ENCODE measurements at regions not wholly inside any gene's neighbourhood (a gene's known extent, or its start where the extent isn't known, plus 50 kb on each side); places are given as distances from the start of the nearest gene placed in this dataset.

- ATAC-seq (no peak), DNase-seq (no peak)
- Histone ChIP-seq H3K4me3 (ENCODE audit: low read length) (no peak overlapping the region), H3K4me1 (ENCODE audit: control insufficient read depth, insufficient read depth, low read length) (no peaks in the 10 kb centered on the region), H3K27ac (ENCODE audit: low read length) (no peak overlapping the region), H3K9me3 (ENCODE audit: control insufficient read depth, low read length) (no peaks in the 10 kb centered on the region), H3K27me3 (ENCODE audit: control insufficient read depth, insufficient read depth) (no peaks in the 10 kb centered on the region)
- WGBS = 60% methylated on average over 6 of the region's 6 CpGs
- intact Hi-C loops (cut with DNase I) = no loop called here
Observed at GRCh38 chr1:56148326-56149193, 430.8 kb downstream of the PLPP3 start.

- H3K27me3 ChIP-seq (ENCODE audit: control insufficient read depth, insufficient read depth) = no peaks in the 10 kb centered on the region
- intact Hi-C loops (cut with DNase I) = no loop called here
- no peak overlapping the region for H3K4me3 ChIP-seq (ENCODE audit: low read length)
- no peaks in the 10 kb centered on the region for H3K9me3 ChIP-seq (ENCODE audit: control insufficient read depth, low read length)
- WGBS = 53% methylated on average over 1 of the region's 1 CpG
- H3K27ac ChIP-seq (ENCODE audit: low read length) = no peak overlapping the region
- H3K4me1 ChIP-seq (ENCODE audit: control insufficient read depth, insufficient read depth, low read length) = no peaks in the 10 kb centered on the region
- ATAC-seq = no peak
- no peak for DNase-seq
Observed at GRCh38 chr1:56147459-56147858, 431.9 kb downstream of the PLPP3 start.

GRCh38 chr1:56147034-56147433 is 432.3 kb downstream of the PLPP3 start:
- WGBS = 50% methylated on average over 2 of the region's 2 CpGs
- no peaks in the 10 kb centered on the region for H3K27me3 ChIP-seq (ENCODE audit: control insufficient read depth, insufficient read depth)
- H3K4me3 ChIP-seq (ENCODE audit: low read length) = no peak overlapping the region
- H3K9me3 ChIP-seq (ENCODE audit: control insufficient read depth, low read length) = no peaks in the 10 kb centered on the region
- no peaks in the 10 kb centered on the region for H3K4me1 ChIP-seq (ENCODE audit: control insufficient read depth, insufficient read depth, low read length)
- DNase-seq = no peak
- intact Hi-C loops (cut with DNase I) = no loop called here
- ATAC-seq = peak in 1 of 2 donors; percentile 72
- H3K27ac ChIP-seq (ENCODE audit: low read length) = no peak overlapping the region

GRCh38 chr1:56146449-56146848 is 432.9 kb downstream of the PLPP3 start:
- Histone ChIP-seq H3K4me3 (ENCODE audit: low read length) (no peak overlapping the region), H3K27me3 (ENCODE audit: control insufficient read depth, insufficient read depth) (no peaks in the 10 kb centered on the region), H3K4me1 (ENCODE audit: control insufficient read depth, insufficient read depth, low read length) (no peaks in the 10 kb centered on the region), H3K27ac (ENCODE audit: low read length) (no peak overlapping the region), H3K9me3 (ENCODE audit: control insufficient read depth, low read length) (no peaks in the 10 kb centered on the region)
- DNase-seq (no peak), ATAC-seq (peak; percentile 79 to 80)
- 59% methylated on average over 2 of the region's 2 CpGs for WGBS
- intact Hi-C loops (cut with DNase I) = no loop called here

GRCh38 chr1:56145581-56145980 is 433.8 kb downstream of the PLPP3 start:
- Histone ChIP-seq H3K27me3 (ENCODE audit: control insufficient read depth, insufficient read depth) (no peaks in the 10 kb centered on the region), H3K9me3 (ENCODE audit: control insufficient read depth, low read length) (no peaks in the 10 kb centered on the region), H3K4me3 (ENCODE audit: low read length) (no peak overlapping the region), H3K27ac (ENCODE audit: low read length) (no peak overlapping the region), H3K4me1 (ENCODE audit: control insufficient read depth, insufficient read depth, low read length) (no peaks in the 10 kb centered on the region)
- DNase-seq (no peak), ATAC-seq (no peak)
- intact Hi-C loops (cut with DNase I) = no loop called here
- 98% methylated on average over 1 of the region's 1 CpG for WGBS

GRCh38 chr1:56142301-56142700 is 437.1 kb downstream of the PLPP3 start:
- ATAC-seq (no peak), DNase-seq (no peak)
- intact Hi-C loops (cut with DNase I) = no loop called here
- Histone ChIP-seq H3K27ac (ENCODE audit: low read length) (no peak overlapping the region), H3K4me3 (ENCODE audit: low read length) (no peak overlapping the region), H3K9me3 (ENCODE audit: control insufficient read depth, low read length) (no peaks in the 10 kb centered on the region), H3K4me1 (ENCODE audit: control insufficient read depth, insufficient read depth, low read length) (no peaks in the 10 kb centered on the region), H3K27me3 (ENCODE audit: control insufficient read depth, insufficient read depth) (no peaks in the 10 kb centered on the region)
- 99% methylated on average over 1 of the region's 1 CpG for WGBS

GRCh38 chr1:56139836-56140235 is 439.5 kb downstream of the PLPP3 start:
- intact Hi-C loops (cut with DNase I) = no loop called here
- ATAC-seq = no peak

GRCh38 chr1:56137521-56138505 is 441.6 kb downstream of the PLPP3 start:
- no peaks in the 10 kb centered on the region for H3K9me3 ChIP-seq (ENCODE audit: control insufficient read depth, low read length)
- ATAC-seq (no peak), DNase-seq (no peak)
- H3K4me1 ChIP-seq (ENCODE audit: control insufficient read depth, insufficient read depth, low read length) = peaks cover 6% of the 10 kb centered on the region
- H3K27ac ChIP-seq (ENCODE audit: low read length) = no peak overlapping the region
- WGBS = 57% methylated on average over 5 of the region's 5 CpGs
- H3K27me3 ChIP-seq (ENCODE audit: control insufficient read depth, insufficient read depth) = no peaks in the 10 kb centered on the region
- H3K4me3 ChIP-seq (ENCODE audit: low read length) = no peak overlapping the region
- intact Hi-C loops (cut with DNase I) = no loop called here

More at GRCh38 chr1:56139836-56140235, 439.5 kb downstream of the PLPP3 start:
- Histone ChIP-seq H3K4me1 (ENCODE audit: control insufficient read depth, insufficient read depth, low read length) (no peaks in the 10 kb centered on the region), H3K27me3 (ENCODE audit: control insufficient read depth, insufficient read depth) (no peaks in the 10 kb centered on the region), H3K4me3 (ENCODE audit: low read length) (no peak overlapping the region), H3K27ac (ENCODE audit: low read length) (no peak overlapping the region), H3K9me3 (ENCODE audit: control insufficient read depth, low read length) (no peaks in the 10 kb centered on the region)
- DNase-seq = no peak
- 84% methylated on average over 5 of the region's 5 CpGs for WGBS

GRCh38 chr1:56137090-56137489 is 442.3 kb downstream of the PLPP3 start:
- 87% methylated on average over 4 of the region's 4 CpGs for WGBS
- Histone ChIP-seq H3K9me3 (ENCODE audit: control insufficient read depth, low read length) (no peaks in the 10 kb centered on the region), H3K27ac (ENCODE audit: low read length) (no peak overlapping the region), H3K4me1 (ENCODE audit: control insufficient read depth, insufficient read depth, low read length) (peaks cover 6% of the 10 kb centered on the region), H3K27me3 (ENCODE audit: control insufficient read depth, insufficient read depth) (no peaks in the 10 kb centered on the region), H3K4me3 (ENCODE audit: low read length) (no peak overlapping the region)
- DNase-seq (no peak), ATAC-seq (no peak)
- intact Hi-C loops (cut with DNase I) = no loop called here

- Histone ChIP-seq H3K27me3 (ENCODE audit: control insufficient read depth, insufficient read depth) (no peaks in the 10 kb centered on the region), H3K4me3 (ENCODE audit: low read length) (no peak overlapping the region), H3K9me3 (ENCODE audit: control insufficient read depth, low read length) (no peaks in the 10 kb centered on the region), H3K27ac (ENCODE audit: low read length) (no peak overlapping the region), H3K4me1 (ENCODE audit: control insufficient read depth, insufficient read depth, low read length) (peaks cover 6% of the 10 kb centered on the region)
- no peak for ATAC-seq
- intact Hi-C loops (cut with DNase I) = no loop called here
- no peak for DNase-seq
Observed at GRCh38 chr1:56135864-56136147, 443.6 kb downstream of the PLPP3 start.

All from right cardiac atrium (tissue), 5 donors.